IMR-90 (cell line): ENCODE measurements at regions not wholly inside any gene's neighbourhood (a gene's known extent, or its start where the extent isn't known, plus 50 kb on each side); places are given as distances from the start of the nearest gene placed in this dataset.
A peak's percentile ranks its signal among the peaks of the same experiment; 100 is the strongest.

ENCODE experiments used
- ATAC-seq: fragments of 200-7000 bp; cut with Tn5 transposase; 2 replicates; pipeline ENCODE4 v1.9.1; 2020; ENCODE audit warnings: low read depth, mild to moderate bottlenecking, moderate library complexity
- BruUV-seq: library from RNA; stranded (reverse); fragments of 400-500 nt; replicated peaks from 2 replicates; lab custom pipeline; 2021; lab: Mats Ljungman, UMichigan
- CTCF ChIA-PET: fragments of 300-600 bp; formaldehyde crosslinking; extraction: SDS; loops from one replicate; lab custom pipeline; 2021; ENCODE audit warnings: antibody characterized with exemption; lab: Yijun Ruan, JAX
- POLR2A ChIA-PET: fragments of 300-600 bp; sonication (Branson Sonifier 250); formaldehyde crosslinking; loops from one replicate; lab custom pipeline; 2022; ENCODE audit warnings: antibody characterized with exemption; ENCODE audit not compliant: unreplicated experiment; lab: Charles Lee
- DNase-seq: peaks from one replicate; pipeline ENCODE4 v3.0.0; 2013
- H2AFZ ChIP-seq: replicated peaks from 2 replicates; pipeline ENCODE3; 2013; ENCODE audit warnings: low read length, mild to moderate bottlenecking; ENCODE audit not compliant: poor library complexity
- H2AK5ac ChIP-seq: 2 replicates; pipeline ENCODE4 v1.6.1; 2013; ENCODE audit warnings: low read depth, low read length, inconsistent platforms
- H2AK9ac ChIP-seq: replicated peaks from 2 replicates; pipeline ENCODE3; 2013; ENCODE audit warnings: mild to moderate bottlenecking, low read depth, low read length, moderate library complexity; ENCODE audit not compliant: poor library complexity
- H2BK120ac ChIP-seq: 2 replicates; pipeline ENCODE4 v1.6.1; 2013; ENCODE audit warnings: low read depth, low read length, inconsistent platforms
- H2BK15ac ChIP-seq: 3 replicates; pipeline ENCODE4 v1.6.1; 2013; ENCODE audit warnings: low read depth, low read length, inconsistent platforms
- H2BK20ac ChIP-seq: 2 replicates; pipeline ENCODE4 v1.6.1; 2013; ENCODE audit warnings: low read depth, mild to moderate bottlenecking, inconsistent platforms, low read length, moderate library complexity
- H2BK5ac ChIP-seq: 2 replicates; pipeline ENCODE4 v1.6.1; 2013; ENCODE audit warnings: mild to moderate bottlenecking, low read depth, low read length, inconsistent platforms; ENCODE audit not compliant: poor library complexity, severe bottlenecking
- H3K14ac ChIP-seq: replicated peaks from 2 replicates; pipeline ENCODE4 v1.6.1; 2013; ENCODE audit warnings: low read depth, low read length, inconsistent platforms
- H3K18ac ChIP-seq: 2 replicates; pipeline ENCODE4 v1.6.1; 2013; ENCODE audit warnings: low read depth, low read length, control low read depth
- H3K23ac ChIP-seq: 2 replicates; pipeline ENCODE4 v1.6.1; 2013; ENCODE audit warnings: low read depth, low read length, inconsistent platforms
- H3K27ac ChIP-seq: 2 replicates; pipeline ENCODE4 v1.5.1; 2013; ENCODE audit warnings: mild to moderate bottlenecking, control low read depth, low read length; ENCODE audit not compliant: insufficient read depth
- H3K27me3 ChIP-seq: 2 replicates; pipeline ENCODE4 v1.6.1; 2013; ENCODE audit warnings: low read length; ENCODE audit not compliant: control insufficient read depth, insufficient read depth
- H3K36me3 ChIP-seq: 2 replicates; pipeline ENCODE4 v1.6.1; 2013; ENCODE audit warnings: low read length, mixed read lengths; ENCODE audit not compliant: control insufficient read depth, insufficient read depth
- H3K4ac ChIP-seq: 2 replicates; pipeline ENCODE4 v1.6.1; 2013; ENCODE audit warnings: low read depth, low read length, inconsistent platforms
- H3K4me1 ChIP-seq: 2 replicates; pipeline ENCODE4 v1.6.1; 2013; ENCODE audit warnings: low read length, mixed read lengths; ENCODE audit not compliant: control insufficient read depth, insufficient read depth
- H3K4me2 ChIP-seq: 2 replicates; pipeline ENCODE4 v1.6.1; 2013; ENCODE audit warnings: low read depth, mild to moderate bottlenecking, control low read depth, low read length, moderate library complexity
- H3K4me3 ChIP-seq: 2 replicates; pipeline ENCODE4 v1.5.1; 2013; ENCODE audit warnings: low read depth, mild to moderate bottlenecking, control low read depth, low read length, moderate library complexity; ENCODE audit not compliant: insufficient read depth
- H3K56ac ChIP-seq: 2 replicates; pipeline ENCODE4 v1.6.1; 2013; ENCODE audit warnings: low read length, inconsistent platforms; ENCODE audit not compliant: insufficient read depth; ENCODE audit errors: extremely low read depth
- H3K79me1 ChIP-seq, 2 experiments: 2 replicates each; pipeline ENCODE4 v1.6.1; 2013; ENCODE audit warnings: low read length in 2 of 2, inconsistent platforms in 1 of 2, low read depth in 1 of 2
- H3K9ac ChIP-seq: 2 replicates; pipeline ENCODE4 v1.6.1; 2013; ENCODE audit warnings: low read depth, low read length, control low read depth
- H3K9me1 ChIP-seq: 2 replicates; pipeline ENCODE4 v1.6.1; 2013; ENCODE audit warnings: low read length, inconsistent platforms; ENCODE audit not compliant: insufficient read depth
- H3K9me3 ChIP-seq: 2 replicates; pipeline ENCODE4 v1.6.1; 2013; ENCODE audit warnings: low read length; ENCODE audit not compliant: control insufficient read depth, insufficient read depth
- H4K20me1 ChIP-seq: 2 replicates; pipeline ENCODE4 v1.6.1; 2013; ENCODE audit warnings: low read length, inconsistent platforms; ENCODE audit not compliant: insufficient read depth
- H4K5ac ChIP-seq: 2 replicates; pipeline ENCODE4 v1.6.1; 2013; ENCODE audit warnings: mild to moderate bottlenecking, low read depth, low read length, control low read depth
- H4K8ac ChIP-seq, 2 experiments: 2 replicates each; pipeline ENCODE4 v1.6.1; 2013; ENCODE audit warnings: low read depth in 2 of 2, low read length in 2 of 2, control low read depth in 1 of 2, inconsistent platforms in 1 of 2
- H4K91ac ChIP-seq: 2 replicates; pipeline ENCODE4 v1.6.1; 2013; ENCODE audit warnings: low read depth, low read length, inconsistent platforms; ENCODE audit not compliant: insufficient read depth
- MAFK ChIP-seq: IDR thresholded peaks from 2 replicates; pipeline ENCODE4 v1.6.1; 2012; ENCODE audit warnings: low read depth, low read length, improper control_type of control experiment
- RAD21 ChIP-seq: IDR thresholded peaks from 2 replicates; pipeline ENCODE4 v1.6.1; 2012; ENCODE audit warnings: low read length, improper control_type of control experiment
- WGBS, 2 experiments: methylation state at CpG; one replicate each; pipeline versions ENCODE4 v1.1.5 to v1.1.7; 2013; ENCODE audit warnings: missing lambda C conversion rate in 2 of 2; ENCODE audit not compliant: insufficient read length in 1 of 2; ENCODE audit errors: extremely low coverage in 2 of 2; 5-methylcytosine and 5-hydroxymethylcytosine counted together
- dilution Hi-C: fragments of 300-500 bp; cut with HindIII; formaldehyde crosslinking; loops from one replicate; pipeline ENCODE4 v1.14.3; 2018; ENCODE audit warnings: low sequenced_read_pairs; ENCODE audit not compliant: unreplicated experiment
- in situ Hi-C: fragments of 300-500 bp; cut with MboI; formaldehyde crosslinking; loops from 3 replicates; pipeline ENCODE4 v1.14.3; 2019; ENCODE audit warnings: low sequenced_read_pairs, inconsistent platforms, mixed read lengths
- intact Hi-C: fragments of 100-400 bp; cut with micrococcal nuclease; formaldehyde crosslinking; loops from 2 replicates; pipeline ENCODE4 v1.10.0; 2022

GRCh38 chr2:51710222-51710621 lies 678.3 kb upstream of the NRXN1 start:
- intact Hi-C loops: loop anchor here (5.0 kb wide), 1 partner anchor 1173 kb away; no protein-coding TSS in a partner anchor
- Histone ChIP-seq H2AK9ac (no peak overlapping the region), H2BK120ac (no peak overlapping the region; the same call in 1 of the 2 replicates), H3K4me3 (no peak overlapping the region), H3K9me3 (no peaks in the 10 kb centered on the region), H3K14ac (no peak overlapping the region), H2BK20ac (peak overlapping the region; percentile 15; the same call in 1 of the 2 replicates), H4K8ac (no peak overlapping the region), H3K56ac (no peak overlapping the region), H4K20me1 (no peaks in the 10 kb centered on the region), H2BK5ac (no peak overlapping the region), H3K18ac (no peak overlapping the region), H3K9ac (no peak overlapping the region), H4K91ac (no peak overlapping the region), H3K23ac (no peak overlapping the region), H3K4me2 (no peak overlapping the region), H3K27ac (no peak overlapping the region), H3K27me3 (no peaks in the 10 kb centered on the region), H3K36me3 (no peaks in the 10 kb centered on the region), H3K9me1 (no peaks in the 10 kb centered on the region), H2AFZ (no peak overlapping the region), H2BK15ac (no peak overlapping the region), H3K4me1 (no peaks in the 10 kb centered on the region), H4K5ac (no peak overlapping the region), H2AK5ac (no peak overlapping the region), H3K4ac (0 out of 2 replicates have a peak overlapping the region, but pooled peaks have one; percentile 16), H3K79me1 (no peaks in the 10 kb centered on the region)
- BruUV-seq: no TSS peak
- WGBS, 2 experiments: no CpG with 5 or more reads among the region's 3 CpGs
- dilution Hi-C loops: no loop called here
- POLR2A ChIA-PET: no interaction called here
- in situ Hi-C loops: no loop called here
- CTCF ChIA-PET: no interaction called here
- TF ChIP-seq RAD21 (peak; percentile 19; the same call in 1 of the 2 replicates), MAFK (no peak)
- no peak for DNase-seq
- no peak for ATAC-seq
